ENCODE measurements at regions not wholly inside any gene's neighbourhood (a gene's known extent, or its start where the extent isn't known, plus 50 kb on each side); places are given as distances from the start of the nearest gene placed in this dataset.
"Not testable (repeated sequence)": the region's sequence is repeated elsewhere in the genome, so short reads cannot be mapped to it uniquely, and the experiment has no call there.

- not testable (repeated sequence) for H3K4me3 Mint-ChIP-seq; H3K27ac Mint-ChIP-seq; H3K27me3 Mint-ChIP-seq; DNase-seq (ENCODE audit: low spot score); H3K4me1 Mint-ChIP-seq (ENCODE audit: low read depth in 2 of 2); H3K36me3 Mint-ChIP-seq; H3K9me3 Mint-ChIP-seq; ATAC-seq
Measured at GRCh38 chr18:72987570-72987969, 119.8 kb upstream of the NETO1 start.

- no peaks in the 10 kb centered on the region for H3K27me3 Mint-ChIP-seq
- H3K4me3 Mint-ChIP-seq = no peak overlapping the region
- H3K36me3 Mint-ChIP-seq = no peaks in the 10 kb centered on the region
- no peaks in the 10 kb centered on the region for H3K4me1 Mint-ChIP-seq (ENCODE audit: low read depth in 2 of 2)
- peaks cover 7% of the 10 kb centered on the region for H3K9me3 Mint-ChIP-seq
- ATAC-seq (no peak), DNase-seq (ENCODE audit: low spot score) (no peak)
- no peak overlapping the region for H3K27ac Mint-ChIP-seq
Measured at GRCh38 chr18:72986103-72986502, 118.3 kb upstream of the NETO1 start.

GRCh38 chr18:72985686-72986085 is 117.9 kb upstream of the NETO1 start:
- no peaks in the 10 kb centered on the region for H3K27me3 Mint-ChIP-seq

GRCh38 chr18:72984290-72984689 is 116.5 kb upstream of the NETO1 start:
- Mint-ChIP-seq H3K36me3 (no peaks in the 10 kb centered on the region), H3K4me1 (ENCODE audit: low read depth in 2 of 2) (no peaks in the 10 kb centered on the region), H3K9me3 (peaks cover 7% of the 10 kb centered on the region), H3K4me3 (no peak overlapping the region), H3K27ac (no peak overlapping the region), H3K27me3 (no peaks in the 10 kb centered on the region)
- DNase-seq (ENCODE audit: low spot score) (no peak), ATAC-seq (no peak)

More at GRCh38 chr18:72985686-72986085, 117.9 kb upstream of the NETO1 start:
- Mint-ChIP-seq H3K4me1 (ENCODE audit: low read depth in 2 of 2) (no peaks in the 10 kb centered on the region), H3K36me3 (no peaks in the 10 kb centered on the region), H3K4me3 (no peak overlapping the region), H3K9me3 (peaks cover 7% of the 10 kb centered on the region), H3K27ac (no peak overlapping the region)
- no peak for ATAC-seq
- DNase-seq (ENCODE audit: low spot score) = no peak

GRCh38 chr18:72973841-72974240 is 106.1 kb upstream of the NETO1 start:
- H3K4me1 Mint-ChIP-seq (ENCODE audit: low read depth in 2 of 2) = no peaks in the 10 kb centered on the region
- no peak overlapping the region for H3K4me3 Mint-ChIP-seq
- no peak overlapping the region for H3K27ac Mint-ChIP-seq
- H3K27me3 Mint-ChIP-seq = no peaks in the 10 kb centered on the region
- DNase-seq (ENCODE audit: low spot score) (no peak), ATAC-seq (no peak)
- peaks cover 8% of the 10 kb centered on the region for H3K36me3 Mint-ChIP-seq
- peaks cover 16% of the 10 kb centered on the region for H3K9me3 Mint-ChIP-seq

- DNase-seq (ENCODE audit: low spot score) (no peak), ATAC-seq (no peak)
- Mint-ChIP-seq H3K4me1 (ENCODE audit: low read depth in 2 of 2) (no peaks in the 10 kb centered on the region), H3K9me3 (peaks cover 11% of the 10 kb centered on the region), H3K27me3 (no peaks in the 10 kb centered on the region), H3K4me3 (no peak overlapping the region), H3K36me3 (peaks cover 5% of the 10 kb centered on the region), H3K27ac (no peak overlapping the region)
Measured at GRCh38 chr18:72965616-72966015, 97.8 kb upstream of the NETO1 start.

GRCh38 chr18:72958195-72958594 is 90.4 kb upstream of the NETO1 start:
- not testable (repeated sequence) for DNase-seq (ENCODE audit: low spot score); H3K4me3 Mint-ChIP-seq; H3K27ac Mint-ChIP-seq; ATAC-seq; H3K4me1 Mint-ChIP-seq (ENCODE audit: low read depth in 2 of 2); H3K27me3 Mint-ChIP-seq; H3K36me3 Mint-ChIP-seq
- peaks cover 21% of the 10 kb centered on the region for H3K9me3 Mint-ChIP-seq

- Mint-ChIP-seq H3K36me3 (no peaks in the 10 kb centered on the region), H3K4me3 (no peak overlapping the region), H3K27me3 (no peaks in the 10 kb centered on the region), H3K27ac (no peak overlapping the region), H3K4me1 (ENCODE audit: low read depth in 2 of 2) (no peaks in the 10 kb centered on the region), H3K9me3 (peaks cover 5% of the 10 kb centered on the region)
- DNase-seq (ENCODE audit: low spot score) (no peak), ATAC-seq (no peak)
Measured at GRCh38 chr18:72948439-72948838, 80.7 kb upstream of the NETO1 start.

- Mint-ChIP-seq H3K27me3 (no peaks in the 10 kb centered on the region), H3K9me3 (peaks cover 4% of the 10 kb centered on the region), H3K36me3 (no peaks in the 10 kb centered on the region), H3K4me3 (no peak overlapping the region), H3K4me1 (ENCODE audit: low read depth in 2 of 2) (no peaks in the 10 kb centered on the region), H3K27ac (no peak overlapping the region)
- ATAC-seq (no peak), DNase-seq (ENCODE audit: low spot score) (no peak)
Measured at GRCh38 chr18:72942766-72943165, 75.0 kb upstream of the NETO1 start.

GRCh38 chr18:72940986-72941385 is 73.2 kb upstream of the NETO1 start:
- H3K4me1 Mint-ChIP-seq (ENCODE audit: low read depth in 2 of 2) = no peaks in the 10 kb centered on the region
- H3K27me3 Mint-ChIP-seq = no peaks in the 10 kb centered on the region
- ATAC-seq = no peak
- no peak overlapping the region for H3K27ac Mint-ChIP-seq
- H3K4me3 Mint-ChIP-seq = no peak overlapping the region
- peaks cover 4% of the 10 kb centered on the region for H3K9me3 Mint-ChIP-seq
- H3K36me3 Mint-ChIP-seq = no peaks in the 10 kb centered on the region
- no peak for DNase-seq (ENCODE audit: low spot score)

- DNase-seq (ENCODE audit: low spot score) (no peak), ATAC-seq (no peak)
- Mint-ChIP-seq H3K9me3 (peaks cover 4% of the 10 kb centered on the region), H3K27me3 (no peaks in the 10 kb centered on the region), H3K27ac (no peak overlapping the region), H3K36me3 (no peaks in the 10 kb centered on the region), H3K4me3 (no peak overlapping the region), H3K4me1 (ENCODE audit: low read depth in 2 of 2) (no peaks in the 10 kb centered on the region)
Measured at GRCh38 chr18:72940509-72940908, 72.7 kb upstream of the NETO1 start.

GRCh38 chr18:72935744-72936143 is 68.0 kb upstream of the NETO1 start:
- no peak for ATAC-seq
- peaks cover 4% of the 10 kb centered on the region for H3K9me3 Mint-ChIP-seq
- no peaks in the 10 kb centered on the region for H3K36me3 Mint-ChIP-seq
- DNase-seq (ENCODE audit: low spot score) = no peak
- H3K4me1 Mint-ChIP-seq (ENCODE audit: low read depth in 2 of 2) = no peaks in the 10 kb centered on the region
- H3K27me3 Mint-ChIP-seq = no peaks in the 10 kb centered on the region
- H3K4me3 Mint-ChIP-seq = no peak overlapping the region
- no peak overlapping the region for H3K27ac Mint-ChIP-seq

- DNase-seq (ENCODE audit: low spot score) = no peak
- H3K9me3 Mint-ChIP-seq = peaks cover 26% of the 10 kb centered on the region
- H3K27ac Mint-ChIP-seq = no peak overlapping the region
- H3K4me1 Mint-ChIP-seq (ENCODE audit: low read depth in 2 of 2) = no peaks in the 10 kb centered on the region
- no peak overlapping the region for H3K4me3 Mint-ChIP-seq
- ATAC-seq = no peak
- no peaks in the 10 kb centered on the region for H3K27me3 Mint-ChIP-seq
- peaks cover 17% of the 10 kb centered on the region for H3K36me3 Mint-ChIP-seq
Measured at GRCh38 chr18:72922895-72923294, 55.1 kb upstream of the NETO1 start.

Measured in natural killer cell treated with Interleukin-12 subunit alpha and Interleukin-12 subunit beta and Interleukin-15 and Interleukin-18, amount 100 ng/mL, for 72 hours (primary cell).